Ovary (tissue), 3 donors: ENCODE measurements at regions not wholly inside any gene's neighbourhood (a gene's known extent, or its start where the extent isn't known, plus 50 kb on each side); places are given as distances from the start of the nearest gene placed in this dataset.

Experiments used
- CTCF ChIP-seq, 3 donors: fragments of 450-650 bp in 2 of 3; fragments of 200-600 bp in 1 of 3; IDR thresholded peaks; one replicate each; pipeline versions ENCODE4 v1.5.1 to v1.8.0; 2016 to 2022; ENCODE audit warnings: antibody characterized with exemption in 3 of 3, mild to moderate bottlenecking in 1 of 3
- EP300 ChIP-seq: sonication (generic); formaldehyde crosslinking; IDR thresholded peaks from one replicate; pipeline ENCODE4 v1.6.1; 2017; ENCODE audit warnings: antibody characterized with exemption
- POLR2A ChIP-seq: fragments of 450-650 bp; IDR thresholded peaks from one replicate; pipeline ENCODE4 v1.6.1; 2017; ENCODE audit warnings: antibody characterized with exemption, mild to moderate bottlenecking, moderate library complexity
- donor health status: DM: no; HTN: no; CAD: no.

GRCh38 chr6:98477231-98477630 is 357.1 kb upstream of the POU3F2 start:
- TF ChIP-seq CTCF (IDR thresholded peaks at IDR 0.05) (no peak), EP300 (no peak), POLR2A (no peak)
